ENCODE measurements at regions not wholly inside any gene's neighbourhood (a gene's known extent, or its start where the extent isn't known, plus 50 kb on each side); places are given as distances from the start of the nearest gene placed in this dataset.

GRCh38 chr20:39775110-39775509 is 813.0 kb downstream of the DHX35 start:
- H3K9ac ChIP-seq (ENCODE audit: low read depth in 1 of 2, low read length in 2 of 2) = no peak overlapping the region
- no peaks in the 10 kb centered on the region for H3K4me1 ChIP-seq (ENCODE audit: control insufficient read depth in 1 of 2, insufficient read depth in 2 of 2, low read length in 2 of 2)
- H3K9me3 ChIP-seq (ENCODE audit: control insufficient read depth in 1 of 2, low read length in 2 of 2) = no peaks in the 10 kb centered on the region
- no peaks in the 10 kb centered on the region for H3K27me3 ChIP-seq (ENCODE audit: control insufficient read depth in 1 of 2, insufficient read depth in 2 of 2, low read length in 2 of 2)
- no peaks in the 10 kb centered on the region for H3K36me3 ChIP-seq (ENCODE audit: control insufficient read depth in 1 of 2, insufficient read depth in 2 of 2, low read length in 2 of 2)
- no peak overlapping the region for H3K27ac ChIP-seq (ENCODE audit: low read depth, low read length)
- no peak overlapping the region for H3K4me3 ChIP-seq (ENCODE audit: low read depth in 1 of 2, low read length in 2 of 2)

GRCh38 chr20:39773380-39774000 is 811.3 kb downstream of the DHX35 start:
- Histone ChIP-seq H3K9me3 (ENCODE audit: control insufficient read depth in 1 of 2, low read length in 2 of 2) (no peaks in the 10 kb centered on the region), H3K4me3 (ENCODE audit: low read depth in 1 of 2, low read length in 2 of 2) (no peak overlapping the region), H3K4me1 (ENCODE audit: control insufficient read depth in 1 of 2, insufficient read depth in 2 of 2, low read length in 2 of 2) (no peaks in the 10 kb centered on the region), H3K36me3 (ENCODE audit: control insufficient read depth in 1 of 2, insufficient read depth in 2 of 2, low read length in 2 of 2) (no peaks in the 10 kb centered on the region), H3K27ac (ENCODE audit: low read depth, low read length) (no peak overlapping the region), H3K27me3 (ENCODE audit: control insufficient read depth in 1 of 2, insufficient read depth in 2 of 2, low read length in 2 of 2) (no peaks in the 10 kb centered on the region), H3K9ac (ENCODE audit: low read depth in 1 of 2, low read length in 2 of 2) (no peak overlapping the region)

- no peak overlapping the region for H3K27ac ChIP-seq (ENCODE audit: low read depth, low read length)
- H3K9me3 ChIP-seq (ENCODE audit: control insufficient read depth in 1 of 2, low read length in 2 of 2) = peaks cover 0 to 8% of the 10 kb centered on the region in 2 donors
- H3K9ac ChIP-seq (ENCODE audit: low read depth in 1 of 2, low read length in 2 of 2) = no peak overlapping the region
- no peaks in the 10 kb centered on the region for H3K4me1 ChIP-seq (ENCODE audit: control insufficient read depth in 1 of 2, insufficient read depth in 2 of 2, low read length in 2 of 2)
- H3K4me3 ChIP-seq (ENCODE audit: low read depth in 1 of 2, low read length in 2 of 2) = no peak overlapping the region
- H3K27me3 ChIP-seq (ENCODE audit: control insufficient read depth in 1 of 2, insufficient read depth in 2 of 2, low read length in 2 of 2) = no peaks in the 10 kb centered on the region
- no peaks in the 10 kb centered on the region for H3K36me3 ChIP-seq (ENCODE audit: control insufficient read depth in 1 of 2, insufficient read depth in 2 of 2, low read length in 2 of 2)
These were observed 805.2 kb downstream of the DHX35 start for GRCh38 chr20:39767352-39767751.

GRCh38 chr20:39766333-39766732 is 804.2 kb downstream of the DHX35 start:
- H3K4me3 ChIP-seq (ENCODE audit: low read depth in 1 of 2, low read length in 2 of 2) = no peak overlapping the region
- H3K4me1 ChIP-seq (ENCODE audit: control insufficient read depth in 1 of 2, insufficient read depth in 2 of 2, low read length in 2 of 2) = no peaks in the 10 kb centered on the region
- no peaks in the 10 kb centered on the region for H3K36me3 ChIP-seq (ENCODE audit: control insufficient read depth in 1 of 2, insufficient read depth in 2 of 2, low read length in 2 of 2)
- H3K27me3 ChIP-seq (ENCODE audit: control insufficient read depth in 1 of 2, insufficient read depth in 2 of 2, low read length in 2 of 2) = no peaks in the 10 kb centered on the region
- peaks cover 0 to 8% of the 10 kb centered on the region in 2 donors for H3K9me3 ChIP-seq (ENCODE audit: control insufficient read depth in 1 of 2, low read length in 2 of 2)
- H3K27ac ChIP-seq (ENCODE audit: low read depth, low read length) = no peak overlapping the region
- H3K9ac ChIP-seq (ENCODE audit: low read depth in 1 of 2, low read length in 2 of 2) = no peak overlapping the region

GRCh38 chr20:39762716-39763115 is 800.6 kb downstream of the DHX35 start:
- Histone ChIP-seq H3K4me3 (ENCODE audit: low read depth in 1 of 2, low read length in 2 of 2) (no peak overlapping the region), H3K27me3 (ENCODE audit: control insufficient read depth in 1 of 2, insufficient read depth in 2 of 2, low read length in 2 of 2) (no peaks in the 10 kb centered on the region), H3K27ac (ENCODE audit: low read depth, low read length) (no peak overlapping the region), H3K9ac (ENCODE audit: low read depth in 1 of 2, low read length in 2 of 2) (no peak overlapping the region), H3K4me1 (ENCODE audit: control insufficient read depth in 1 of 2, insufficient read depth in 2 of 2, low read length in 2 of 2) (no peaks in the 10 kb centered on the region), H3K9me3 (ENCODE audit: control insufficient read depth in 1 of 2, low read length in 2 of 2) (peaks cover 0 to 3% of the 10 kb centered on the region in 2 donors), H3K36me3 (ENCODE audit: control insufficient read depth in 1 of 2, insufficient read depth in 2 of 2, low read length in 2 of 2) (no peaks in the 10 kb centered on the region)

- Histone ChIP-seq H3K27ac (ENCODE audit: low read depth, low read length) (no peak overlapping the region), H3K9me3 (ENCODE audit: control insufficient read depth in 1 of 2, low read length in 2 of 2) (no peaks in the 10 kb centered on the region), H3K4me3 (ENCODE audit: low read depth in 1 of 2, low read length in 2 of 2) (no peak overlapping the region), H3K36me3 (ENCODE audit: control insufficient read depth in 1 of 2, insufficient read depth in 2 of 2, low read length in 2 of 2) (no peaks in the 10 kb centered on the region), H3K4me1 (ENCODE audit: control insufficient read depth in 1 of 2, insufficient read depth in 2 of 2, low read length in 2 of 2) (peaks cover 0 to 10% of the 10 kb centered on the region in 2 donors), H3K27me3 (ENCODE audit: control insufficient read depth in 1 of 2, insufficient read depth in 2 of 2, low read length in 2 of 2) (no peaks in the 10 kb centered on the region), H3K9ac (ENCODE audit: low read depth in 1 of 2, low read length in 2 of 2) (no peak overlapping the region)
These were observed 796.7 kb downstream of the DHX35 start for GRCh38 chr20:39758876-39759275.

GRCh38 chr20:39756828-39757227 is 794.7 kb downstream of the DHX35 start:
- no peaks in the 10 kb centered on the region for H3K27me3 ChIP-seq (ENCODE audit: control insufficient read depth in 1 of 2, insufficient read depth in 2 of 2, low read length in 2 of 2)
- H3K36me3 ChIP-seq (ENCODE audit: control insufficient read depth in 1 of 2, insufficient read depth in 2 of 2, low read length in 2 of 2) = no peaks in the 10 kb centered on the region
- H3K27ac ChIP-seq (ENCODE audit: low read depth, low read length) = no peak overlapping the region
- H3K4me1 ChIP-seq (ENCODE audit: control insufficient read depth in 1 of 2, insufficient read depth in 2 of 2, low read length in 2 of 2) = peaks cover 0 to 10% of the 10 kb centered on the region in 2 donors
- H3K9me3 ChIP-seq (ENCODE audit: control insufficient read depth in 1 of 2, low read length in 2 of 2) = no peaks in the 10 kb centered on the region
- H3K4me3 ChIP-seq (ENCODE audit: low read depth in 1 of 2, low read length in 2 of 2) = no peak overlapping the region
- no peak overlapping the region for H3K9ac ChIP-seq (ENCODE audit: low read depth in 1 of 2, low read length in 2 of 2)

- H3K27ac ChIP-seq (ENCODE audit: low read depth, low read length) = no peak overlapping the region
- no peaks in the 10 kb centered on the region for H3K27me3 ChIP-seq (ENCODE audit: control insufficient read depth in 1 of 2, insufficient read depth in 2 of 2, low read length in 2 of 2)
- H3K36me3 ChIP-seq (ENCODE audit: control insufficient read depth in 1 of 2, insufficient read depth in 2 of 2, low read length in 2 of 2) = no peaks in the 10 kb centered on the region
- no peak overlapping the region for H3K4me3 ChIP-seq (ENCODE audit: low read depth in 1 of 2, low read length in 2 of 2)
- peaks cover 0 to 10% of the 10 kb centered on the region in 2 donors for H3K4me1 ChIP-seq (ENCODE audit: control insufficient read depth in 1 of 2, insufficient read depth in 2 of 2, low read length in 2 of 2)
- H3K9ac ChIP-seq (ENCODE audit: low read depth in 1 of 2, low read length in 2 of 2) = no peak overlapping the region
- H3K9me3 ChIP-seq (ENCODE audit: control insufficient read depth in 1 of 2, low read length in 2 of 2) = no peaks in the 10 kb centered on the region
These were observed 794.2 kb downstream of the DHX35 start for GRCh38 chr20:39756369-39756768.

GRCh38 chr20:39752262-39752876 is 790.2 kb downstream of the DHX35 start:
- Histone ChIP-seq H3K4me3 (ENCODE audit: low read depth in 1 of 2, low read length in 2 of 2) (no peak overlapping the region), H3K9ac (ENCODE audit: low read depth in 1 of 2, low read length in 2 of 2) (no peak overlapping the region), H3K27me3 (ENCODE audit: control insufficient read depth in 1 of 2, insufficient read depth in 2 of 2, low read length in 2 of 2) (no peaks in the 10 kb centered on the region), H3K4me1 (ENCODE audit: control insufficient read depth in 1 of 2, insufficient read depth in 2 of 2, low read length in 2 of 2) (peaks cover 0 to 10% of the 10 kb centered on the region in 2 donors), H3K9me3 (ENCODE audit: control insufficient read depth in 1 of 2, low read length in 2 of 2) (peaks cover 5 to 6% of the 10 kb centered on the region in 2 donors), H3K27ac (ENCODE audit: low read depth, low read length) (no peak overlapping the region), H3K36me3 (ENCODE audit: control insufficient read depth in 1 of 2, insufficient read depth in 2 of 2, low read length in 2 of 2) (no peaks in the 10 kb centered on the region)

- no peaks in the 10 kb centered on the region for H3K27me3 ChIP-seq (ENCODE audit: control insufficient read depth in 1 of 2, insufficient read depth in 2 of 2, low read length in 2 of 2)
- no peak overlapping the region for H3K9ac ChIP-seq (ENCODE audit: low read depth in 1 of 2, low read length in 2 of 2)
- H3K9me3 ChIP-seq (ENCODE audit: control insufficient read depth in 1 of 2, low read length in 2 of 2) = peaks cover 5 to 6% of the 10 kb centered on the region in 2 donors
These were observed 789.5 kb downstream of the DHX35 start for GRCh38 chr20:39751557-39752137.

More at GRCh38 chr20:39751557-39752137, 789.5 kb downstream of the DHX35 start:
- Histone ChIP-seq H3K4me1 (ENCODE audit: control insufficient read depth in 1 of 2, insufficient read depth in 2 of 2, low read length in 2 of 2) (peaks cover 0 to 4% of the 10 kb centered on the region in 2 donors), H3K4me3 (ENCODE audit: low read depth in 1 of 2, low read length in 2 of 2) (no peak overlapping the region), H3K27ac (ENCODE audit: low read depth, low read length) (no peak overlapping the region), H3K36me3 (ENCODE audit: control insufficient read depth in 1 of 2, insufficient read depth in 2 of 2, low read length in 2 of 2) (no peaks in the 10 kb centered on the region)

Data from duodenal mucosa (tissue), 2 donors.